B cell (primary cell): ENCODE measurements at regions not wholly inside any gene's neighbourhood (a gene's known extent, or its start where the extent isn't known, plus 50 kb on each side); places are given as distances from the start of the nearest gene placed in this dataset.
A peak's percentile ranks its signal among the peaks of the same experiment; 100 is the strongest.

ENCODE experiments used
- ATAC-seq: fragments of 200-7000 bp; cut with Tn5 transposase; one replicate; pipeline ENCODE4 v1.10.0; 2021; ENCODE audit warnings: low read depth, mild to moderate bottlenecking, moderate number of reproducible peaks, moderate library complexity
- CTCF ChIA-PET: fragments of 350-600 bp; sonication (Branson Sonifier 250); formaldehyde crosslinking; loops from one replicate; lab custom pipeline; 2021; ENCODE audit warnings: antibody characterized with exemption, inconsistent platforms; lab: Charles Lee
- POLR2A ChIA-PET: fragments of 350-600 bp; sonication (Branson Sonifier 250); formaldehyde crosslinking; loops from one replicate; lab custom pipeline; 2021; ENCODE audit warnings: antibody characterized with exemption; lab: Charles Lee
- DNase-seq: peaks from one replicate; pipeline ENCODE4 v3.0.0; 2013
- H2AFZ ChIP-seq: 2 replicates; pipeline ENCODE4 v1.6.1; 2012; ENCODE audit warnings: mild to moderate bottlenecking, low read depth, low read length; ENCODE audit not compliant: insufficient read depth, poor library complexity, severe bottlenecking
- H3K27ac ChIP-seq, 2 donors: 1 replicate in 1 of 2; 2 replicates in 1 of 2; pipeline ENCODE4 v1.5.1; 2012 to 2013; ENCODE audit warnings: low read length in 2 of 2, mild to moderate bottlenecking in 2 of 2, moderate library complexity in 1 of 2
- H3K27me3 ChIP-seq, 4 experiments: fragments of 200-600 bp in 1 of 4; sonication (generic) in 1 of 4; replicated peaks in 1 of 4; 1 replicate in 2 of 4; 2 replicates in 2 of 4; pipeline versions ENCODE4 v1.6.1 to v1.7.0; 2013 to 2016; ENCODE audit warnings: low read length in 3 of 4, mild to moderate bottlenecking in 2 of 4, mixed read lengths in 1 of 4, moderate library complexity in 1 of 4; ENCODE audit not compliant: insufficient read depth in 4 of 4, control insufficient read depth in 3 of 4; ENCODE audit errors: control extremely low read depth in 1 of 4
- H3K36me3 ChIP-seq, 2 experiments: replicated peaks in 1 of 2; 1 replicate in 1 of 2; 2 replicates in 1 of 2; pipeline versions ENCODE4 v1.6.1 to v1.7.1; 2013; ENCODE audit warnings: low read length in 1 of 2; ENCODE audit not compliant: insufficient read depth in 2 of 2, control insufficient read depth in 1 of 2; ENCODE audit errors: control extremely low read depth in 1 of 2, extremely low read depth in 1 of 2
- H3K4me1 ChIP-seq, 2 donors: fragments of 200-600 bp in 1 of 2; sonication (generic) in 1 of 2; 1 replicate in 1 of 2; 2 replicates in 1 of 2; pipeline versions ENCODE4 v1.5.1 to v1.6.1; 2013 to 2017; ENCODE audit warnings: low read length in 2 of 2; ENCODE audit not compliant: control insufficient read depth in 2 of 2, insufficient read depth in 2 of 2
- H3K4me2 ChIP-seq: replicated peaks from 2 replicates; pipeline ENCODE3; 2012; ENCODE audit warnings: mild to moderate bottlenecking, low read depth, low read length; ENCODE audit not compliant: poor library complexity, severe bottlenecking
- H3K4me3 ChIP-seq, 5 experiments: fragments of 200-600 bp in 1 of 5; sonication (generic) in 1 of 5; 1 replicate in 3 of 5; 2 replicates in 2 of 5; pipeline versions ENCODE4 v1.5.1 to v1.7.0; 2011 to 2016; ENCODE audit warnings: low read length in 4 of 5, mild to moderate bottlenecking in 4 of 5, low read depth in 2 of 5, control low read depth in 1 of 5, moderate library complexity in 1 of 5; ENCODE audit not compliant: insufficient read depth in 1 of 5; ENCODE audit errors: control extremely low read depth in 1 of 5, extremely low read depth in 1 of 5
- H3K79me2 ChIP-seq: fragments of 200-600 bp; sonication (generic); one replicate; pipeline ENCODE4 v1.6.0; 2016; ENCODE audit warnings: low read length; ENCODE audit not compliant: control insufficient read depth, insufficient read depth
- H3K9ac ChIP-seq: fragments of 200-600 bp; sonication (generic); 2 replicates; pipeline ENCODE4 v1.6.1; 2017; ENCODE audit warnings: mild to moderate bottlenecking, low read length, moderate library complexity
- H3K9me3 ChIP-seq, 3 donors: one replicate each; pipeline versions ENCODE4 v1.6.1 to v1.7.1; 2013; ENCODE audit warnings: low read length in 2 of 3; ENCODE audit not compliant: control insufficient read depth in 2 of 3, insufficient read depth in 1 of 3; ENCODE audit errors: control extremely low read depth in 1 of 3
- H4K20me1 ChIP-seq: 2 replicates; pipeline ENCODE4 v1.6.0; 2012; ENCODE audit warnings: mild to moderate bottlenecking, low read length; ENCODE audit not compliant: insufficient read depth, control insufficient read depth, poor library complexity, severe bottlenecking
- H3K27ac Mint-ChIP-seq: one replicate; pipeline ENCODE4 v1.8.0; 2021; ENCODE audit warnings: mixed read lengths
- H3K27me3 Mint-ChIP-seq: one replicate; pipeline ENCODE4 v1.8.0; 2021; ENCODE audit warnings: mixed read lengths
- H3K4me1 Mint-ChIP-seq: one replicate; pipeline ENCODE4 v1.8.0; 2021; ENCODE audit warnings: mixed read lengths
- H3K4me3 Mint-ChIP-seq: one replicate; pipeline ENCODE4 v1.8.0; 2021; ENCODE audit warnings: mixed read lengths
- H3K9me3 Mint-ChIP-seq: one replicate; pipeline ENCODE4 v1.8.0; 2022; ENCODE audit warnings: mixed read lengths; ENCODE audit not compliant: insufficient read depth
- EZH2 ChIP-seq: IDR thresholded peaks from 2 replicates; pipeline ENCODE4 v1.6.1; 2012; ENCODE audit warnings: borderline replicate concordance, low read depth, mild to moderate bottlenecking, moderate library complexity, low read length; ENCODE audit not compliant: insufficient read depth, poor library complexity, severe bottlenecking
- WGBS: methylation state at CpG from one replicate; pipeline ENCODE4 v1.1.5; 2013; ENCODE audit warnings: missing lambda C conversion rate; ENCODE audit not compliant: insufficient coverage; 5-methylcytosine and 5-hydroxymethylcytosine counted together
- intact Hi-C: fragments of 100-400 bp; cut with micrococcal nuclease; formaldehyde crosslinking; loops from one replicate; pipeline ENCODE4 v1.10.0; 2022
- TF ChIP-seq, protein P1 (sequence below): fragments of 200-600 bp; IDR thresholded peaks from one replicate; pipeline ENCODE4 v1.8.0; 2022; ENCODE audit warnings: antibody characterized with exemption, mild to moderate bottlenecking

DNA sequence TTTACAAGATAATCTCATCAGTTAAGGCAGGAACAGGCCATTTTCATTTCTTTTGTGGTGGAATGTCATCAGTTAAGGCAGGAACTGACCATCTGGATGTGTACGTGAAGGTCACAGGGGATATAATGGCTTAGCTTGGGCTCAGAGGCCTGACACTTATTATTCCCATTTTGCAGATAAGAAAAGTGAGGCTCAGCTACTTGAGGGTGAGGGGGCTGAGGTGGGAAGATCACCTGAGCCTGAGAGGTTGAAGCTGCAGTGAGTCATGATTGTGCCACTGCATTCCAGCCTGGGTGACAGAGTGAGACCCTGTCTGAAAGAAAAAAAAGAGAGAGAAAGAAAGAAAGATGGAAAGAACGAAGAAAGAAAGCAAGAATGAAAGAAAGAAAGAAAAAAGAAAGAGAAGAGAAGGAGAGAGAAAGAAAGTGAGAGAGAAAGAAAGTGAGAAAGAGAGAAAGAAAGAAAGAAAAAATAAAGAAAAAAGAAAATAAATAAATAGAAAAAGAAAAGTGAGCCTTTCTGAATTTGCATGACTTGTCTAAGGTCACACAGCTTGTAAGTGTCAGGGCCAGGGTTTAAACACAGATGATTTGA lies 142.0 kb downstream of the TMEM30B start:
- intact Hi-C loops, result no loop called here
- H3K79me2 ChIP-seq, result no peaks in the 10 kb centered on the region
- no peak overlapping the region for H3K9ac ChIP-seq
- Mint-ChIP-seq H3K27ac (no peak overlapping the region), H3K4me3 (no peak overlapping the region), H3K4me1 (no peaks in the 10 kb centered on the region), H3K27me3 (peaks cover 22% of the 10 kb centered on the region), H3K9me3 (peaks cover 13% of the 10 kb centered on the region)
- H3K27ac ChIP-seq, result no peak overlapping the region
- H3K9me3 ChIP-seq, result peaks cover 0 to 15% (median 13%) of the 10 kb centered on the region in 3 donors
- TF ChIP-seq, protein P1, sequence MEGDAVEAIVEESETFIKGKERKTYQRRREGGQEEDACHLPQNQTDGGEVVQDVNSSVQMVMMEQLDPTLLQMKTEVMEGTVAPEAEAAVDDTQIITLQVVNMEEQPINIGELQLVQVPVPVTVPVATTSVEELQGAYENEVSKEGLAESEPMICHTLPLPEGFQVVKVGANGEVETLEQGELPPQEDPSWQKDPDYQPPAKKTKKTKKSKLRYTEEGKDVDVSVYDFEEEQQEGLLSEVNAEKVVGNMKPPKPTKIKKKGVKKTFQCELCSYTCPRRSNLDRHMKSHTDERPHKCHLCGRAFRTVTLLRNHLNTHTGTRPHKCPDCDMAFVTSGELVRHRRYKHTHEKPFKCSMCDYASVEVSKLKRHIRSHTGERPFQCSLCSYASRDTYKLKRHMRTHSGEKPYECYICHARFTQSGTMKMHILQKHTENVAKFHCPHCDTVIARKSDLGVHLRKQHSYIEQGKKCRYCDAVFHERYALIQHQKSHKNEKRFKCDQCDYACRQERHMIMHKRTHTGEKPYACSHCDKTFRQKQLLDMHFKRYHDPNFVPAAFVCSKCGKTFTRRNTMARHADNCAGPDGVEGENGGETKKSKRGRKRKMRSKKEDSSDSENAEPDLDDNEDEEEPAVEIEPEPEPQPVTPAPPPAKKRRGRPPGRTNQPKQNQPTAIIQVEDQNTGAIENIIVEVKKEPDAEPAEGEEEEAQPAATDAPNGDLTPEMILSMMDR, result peak; percentile 22
- no peak for TF ChIP-seq EZH2
- CTCF ChIA-PET, result no interaction called here
- no peak for DNase-seq
- H3K27me3 ChIP-seq, result no peaks in the 10 kb centered on the region
- H3K4me2 ChIP-seq, result no peak overlapping the region
- POLR2A ChIA-PET, result no interaction called here
- no peaks in the 10 kb centered on the region for H3K4me1 ChIP-seq
- no peak for ATAC-seq
- H3K36me3 ChIP-seq, result no peaks in the 10 kb centered on the region
- no peak overlapping the region for H3K4me3 ChIP-seq
- no peaks in the 10 kb centered on the region for H4K20me1 ChIP-seq
- WGBS, result 100% methylated on average over 1 of the region's 2 CpGs
- H2AFZ ChIP-seq, result no peak overlapping the region

DNA sequence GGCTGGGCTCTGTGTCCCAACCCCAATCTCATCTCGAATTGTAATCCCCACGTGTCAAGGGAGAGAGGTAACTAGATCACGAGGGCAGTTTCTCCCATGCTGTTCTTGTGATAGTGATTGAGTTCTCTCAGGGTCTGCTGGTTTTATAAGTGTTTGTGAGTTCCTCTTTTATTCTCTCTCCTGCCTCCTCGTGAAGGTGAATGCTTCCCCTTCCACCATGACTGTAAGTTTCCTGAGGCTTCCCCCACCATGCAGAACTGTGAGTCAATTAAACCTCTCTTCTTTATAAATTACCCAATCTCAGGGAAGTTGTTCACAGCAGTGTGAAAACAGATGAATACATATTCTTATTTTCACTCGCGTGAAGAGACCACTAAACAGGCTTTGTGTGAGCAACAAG lies 148.2 kb downstream of the TMEM30B start:
- Mint-ChIP-seq H3K9me3 (peaks cover 3% of the 10 kb centered on the region), H3K4me1 (no peaks in the 10 kb centered on the region), H3K27ac (no peak overlapping the region), H3K4me3 (no peak overlapping the region), H3K27me3 (peaks cover 32% of the 10 kb centered on the region)
- H3K27ac ChIP-seq, result no peak overlapping the region
- no peak overlapping the region for H3K4me3 ChIP-seq
- peaks cover 0 to 5% (median 0%) of the 10 kb centered on the region in 3 donors for H3K9me3 ChIP-seq
- CTCF ChIA-PET, result no interaction called here
- no peak overlapping the region for H3K4me2 ChIP-seq
- no peaks in the 10 kb centered on the region for H3K4me1 ChIP-seq
- intact Hi-C loops, result no loop called here
- H4K20me1 ChIP-seq, result no peaks in the 10 kb centered on the region
- POLR2A ChIA-PET, result no interaction called here
- no peak overlapping the region for H2AFZ ChIP-seq
- ATAC-seq (no peak), DNase-seq (no peak)
- no peaks in the 10 kb centered on the region for H3K79me2 ChIP-seq
- H3K36me3 ChIP-seq, result no peaks in the 10 kb centered on the region
- WGBS, result no CpG with 5 or more reads among the region's 6 CpGs
- H3K27me3 ChIP-seq, result peaks cover 0 to 4% (median 0%) of the 10 kb centered on the region in 4 experiments
- no peak for TF ChIP-seq EZH2
- TF ChIP-seq, protein P1, result no peak
- H3K9ac ChIP-seq, result no peak overlapping the region
